GM19395 (cell line): ENCODE measurements at regions not wholly inside any gene's neighbourhood (a gene's known extent, or its start where the extent isn't known, plus 50 kb on each side); places are given as distances from the start of the nearest gene placed in this dataset.
"Not testable (repeated sequence)": the region's sequence is repeated elsewhere in the genome, so short reads cannot be mapped to it uniquely, and the experiment has no call there.

Experiments
- ATAC-seq: cut with Tn5 transposase; IDR thresholded peaks from one replicate; pipeline ENCODE4 v1.9.1; 2021; ENCODE audit warnings: mild to moderate bottlenecking, moderate library complexity; ENCODE audit not compliant: unreplicated experiment

GRCh38 chr12:126910570-126910969, 1356.4 kb upstream of the TMEM132C start:
- no peak for ATAC-seq

GRCh38 chr12:126912111-126912510, 1354.9 kb upstream of the TMEM132C start:
- no peak for ATAC-seq

- no peak for ATAC-seq
Measured at GRCh38 chr12:126914170-126914793, 1352.7 kb upstream of the TMEM132C start.

- no peak for ATAC-seq
Measured at GRCh38 chr12:126915309-126915708, 1351.7 kb upstream of the TMEM132C start.

GRCh38 chr12:126926023-126926594, 1340.9 kb upstream of the TMEM132C start:
- peak; percentile 61 for ATAC-seq

- ATAC-seq, result no peak
Measured at GRCh38 chr12:126930234-126930633, 1336.7 kb upstream of the TMEM132C start.

- ATAC-seq, result no peak
Measured at GRCh38 chr12:126932156-126932555, 1334.8 kb upstream of the TMEM132C start.

GRCh38 chr12:126935435-126935834, 1331.5 kb upstream of the TMEM132C start:
- ATAC-seq, result no peak

GRCh38 chr12:126936181-126936851, 1330.7 kb upstream of the TMEM132C start:
- ATAC-seq, result peak; percentile 65

GRCh38 chr12:126937431-126937830, 1329.5 kb upstream of the TMEM132C start:
- no peak for ATAC-seq

GRCh38 chr12:126944684-126945083, 1322.3 kb upstream of the TMEM132C start:
- ATAC-seq, result no peak

GRCh38 chr12:126946958-126947357, 1320.0 kb upstream of the TMEM132C start:
- ATAC-seq, result not testable (repeated sequence)

GRCh38 chr12:126949558-126949957, 1317.4 kb upstream of the TMEM132C start:
- ATAC-seq, result no peak

- ATAC-seq, result no peak
Measured at GRCh38 chr12:126950266-126950665, 1316.7 kb upstream of the TMEM132C start.

GRCh38 chr12:126952096-126953007, 1314.6 kb upstream of the TMEM132C start:
- ATAC-seq, result no peak

GRCh38 chr12:126953365-126953889, 1313.5 kb upstream of the TMEM132C start:
- no peak for ATAC-seq

- no peak for ATAC-seq
Measured at GRCh38 chr12:126960221-126960620, 1306.7 kb upstream of the TMEM132C start.

GRCh38 chr12:126960709-126961108, 1306.3 kb upstream of the TMEM132C start:
- no peak for ATAC-seq

- no peak for ATAC-seq
Measured at GRCh38 chr12:126963825-126964224, 1303.1 kb upstream of the TMEM132C start.

GRCh38 chr12:126966498-126966897, 1300.5 kb upstream of the TMEM132C start:
- ATAC-seq, result no peak

- no peak for ATAC-seq
Measured at GRCh38 chr12:126967152-126967551, 1299.8 kb upstream of the TMEM132C start.
